IMR-90 (cell line): ENCODE measurements at regions not wholly inside any gene's neighbourhood (a gene's known extent, or its start where the extent isn't known, plus 50 kb on each side); places are given as distances from the start of the nearest gene placed in this dataset.

ENCODE experiments used
- CEBPB ChIP-seq: IDR thresholded peaks from 2 replicates; pipeline ENCODE4 v1.6.1; 2012; ENCODE audit warnings: low read depth, low read length, improper control_type of control experiment
- CHD1 ChIP-seq: IDR thresholded peaks from 2 replicates; pipeline ENCODE4 v1.6.1; 2012; ENCODE audit warnings: low read depth, low read length, improper control_type of control experiment
- MAFK ChIP-seq: IDR thresholded peaks from 2 replicates; pipeline ENCODE4 v1.6.1; 2012; ENCODE audit warnings: low read depth, low read length, improper control_type of control experiment
- MXI1 ChIP-seq: IDR thresholded peaks from 2 replicates; pipeline ENCODE4 v1.6.1; 2012; ENCODE audit warnings: low read depth, mild to moderate bottlenecking, low read length, moderate library complexity, borderline replicate concordance
- SMC3 ChIP-seq: fragments of 150-350 bp; IDR thresholded peaks from 2 replicates; pipeline ENCODE4 v1.6.1; 2016; ENCODE audit warnings: low read depth, mild to moderate bottlenecking, antibody characterized with exemption, low read length, moderate library complexity
- TF ChIP-seq, protein P1 (sequence below): fragments of 150-350 bp; IDR thresholded peaks from 2 replicates; pipeline ENCODE4 v1.6.1; 2017; ENCODE audit warnings: mild to moderate bottlenecking, antibody characterized with exemption, low read length, low read depth
- TF ChIP-seq, protein P2 (sequence below): conservative IDR thresholded peaks from 2 replicates; pipeline ENCODE4 v1.5.1; 2012; ENCODE audit warnings: mild to moderate bottlenecking, low read depth, low read length, improper control_type of control experiment

DNA sequence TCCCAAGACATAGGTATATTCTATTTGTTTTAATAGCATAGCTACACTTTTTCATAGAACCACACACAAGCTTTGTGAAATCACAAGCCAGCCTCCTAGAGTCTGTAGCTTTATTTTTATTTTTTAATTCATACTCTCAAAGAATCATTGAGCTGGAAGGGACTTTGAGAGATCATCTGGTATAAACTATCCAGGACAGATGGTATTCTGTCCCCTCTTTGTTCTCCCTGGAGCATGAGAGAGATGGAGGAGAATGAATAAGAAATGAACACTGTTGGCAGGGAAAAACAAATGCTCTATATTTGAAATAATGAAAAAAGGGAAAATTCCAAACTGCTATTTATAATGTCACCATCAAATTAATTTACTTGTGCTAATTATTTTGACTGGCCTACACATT is 338.7 kb upstream of the IL12A start:
- no peak for TF ChIP-seq CEBPB
- TF ChIP-seq, protein P1, sequence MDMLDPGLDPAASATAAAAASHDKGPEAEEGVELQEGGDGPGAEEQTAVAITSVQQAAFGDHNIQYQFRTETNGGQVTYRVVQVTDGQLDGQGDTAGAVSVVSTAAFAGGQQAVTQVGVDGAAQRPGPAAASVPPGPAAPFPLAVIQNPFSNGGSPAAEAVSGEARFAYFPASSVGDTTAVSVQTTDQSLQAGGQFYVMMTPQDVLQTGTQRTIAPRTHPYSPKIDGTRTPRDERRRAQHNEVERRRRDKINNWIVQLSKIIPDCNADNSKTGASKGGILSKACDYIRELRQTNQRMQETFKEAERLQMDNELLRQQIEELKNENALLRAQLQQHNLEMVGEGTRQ, result no peak
- TF ChIP-seq, protein P2, sequence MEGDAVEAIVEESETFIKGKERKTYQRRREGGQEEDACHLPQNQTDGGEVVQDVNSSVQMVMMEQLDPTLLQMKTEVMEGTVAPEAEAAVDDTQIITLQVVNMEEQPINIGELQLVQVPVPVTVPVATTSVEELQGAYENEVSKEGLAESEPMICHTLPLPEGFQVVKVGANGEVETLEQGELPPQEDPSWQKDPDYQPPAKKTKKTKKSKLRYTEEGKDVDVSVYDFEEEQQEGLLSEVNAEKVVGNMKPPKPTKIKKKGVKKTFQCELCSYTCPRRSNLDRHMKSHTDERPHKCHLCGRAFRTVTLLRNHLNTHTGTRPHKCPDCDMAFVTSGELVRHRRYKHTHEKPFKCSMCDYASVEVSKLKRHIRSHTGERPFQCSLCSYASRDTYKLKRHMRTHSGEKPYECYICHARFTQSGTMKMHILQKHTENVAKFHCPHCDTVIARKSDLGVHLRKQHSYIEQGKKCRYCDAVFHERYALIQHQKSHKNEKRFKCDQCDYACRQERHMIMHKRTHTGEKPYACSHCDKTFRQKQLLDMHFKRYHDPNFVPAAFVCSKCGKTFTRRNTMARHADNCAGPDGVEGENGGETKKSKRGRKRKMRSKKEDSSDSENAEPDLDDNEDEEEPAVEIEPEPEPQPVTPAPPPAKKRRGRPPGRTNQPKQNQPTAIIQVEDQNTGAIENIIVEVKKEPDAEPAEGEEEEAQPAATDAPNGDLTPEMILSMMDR, result no peak
- no peak for TF ChIP-seq MXI1
- TF ChIP-seq CHD1, result no peak
- TF ChIP-seq MAFK, result no peak
- no peak for TF ChIP-seq SMC3
